IPS-18c (cell line): ENCODE measurements at regions not wholly inside any gene's neighbourhood (a gene's known extent, or its start where the extent isn't known, plus 50 kb on each side); places are given as distances from the start of the nearest gene placed in this dataset.
"Not testable (repeated sequence)": the region's sequence is repeated elsewhere in the genome, so short reads cannot be mapped to it uniquely, and the experiment has no call there.

Experiments
- H3K4me3 ChIP-seq: 2 replicates; pipeline ENCODE4 v1.7.0; 2013; ENCODE audit warnings: low read depth, mild to moderate bottlenecking, low read length, moderate library complexity; ENCODE audit not compliant: insufficient read depth
- H3K9me3 ChIP-seq: one replicate; pipeline ENCODE4 v1.6.1; 2013; ENCODE audit warnings: mild to moderate bottlenecking, low read length, moderate library complexity; ENCODE audit not compliant: control insufficient read depth, insufficient read depth

DNA sequence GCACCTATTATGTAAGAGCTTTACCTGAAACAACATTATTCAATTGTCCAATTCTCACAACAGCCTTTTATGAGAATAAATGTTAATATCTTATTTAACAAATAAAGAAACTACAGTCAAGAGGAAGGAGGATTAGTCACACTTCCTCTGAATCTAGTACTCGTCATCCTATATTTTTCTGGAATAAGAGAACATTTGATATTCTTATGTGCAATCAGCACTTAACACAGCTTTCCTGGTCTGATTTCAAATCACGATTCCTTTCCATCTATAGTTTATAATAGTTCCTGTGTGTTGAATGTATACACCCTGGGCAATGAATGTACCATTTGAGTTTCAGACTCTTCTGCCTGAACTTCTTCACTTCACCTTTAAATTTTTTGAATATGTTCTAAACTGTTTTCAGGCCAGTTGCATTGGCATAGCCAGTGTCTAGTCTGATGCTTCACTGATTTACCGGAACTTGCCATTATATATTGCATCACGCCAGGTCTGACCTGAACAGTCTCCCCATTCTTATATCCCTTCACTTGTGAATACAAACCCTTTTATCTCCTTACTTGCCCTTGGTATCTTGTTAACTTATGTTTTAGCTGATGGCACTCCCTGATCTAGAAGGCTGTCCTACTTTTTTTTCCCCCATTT, 698.3 kb downstream of the MAT2B start:
- Histone ChIP-seq H3K9me3 (no peaks in the 10 kb centered on the region), H3K4me3 (no peak overlapping the region)

DNA sequence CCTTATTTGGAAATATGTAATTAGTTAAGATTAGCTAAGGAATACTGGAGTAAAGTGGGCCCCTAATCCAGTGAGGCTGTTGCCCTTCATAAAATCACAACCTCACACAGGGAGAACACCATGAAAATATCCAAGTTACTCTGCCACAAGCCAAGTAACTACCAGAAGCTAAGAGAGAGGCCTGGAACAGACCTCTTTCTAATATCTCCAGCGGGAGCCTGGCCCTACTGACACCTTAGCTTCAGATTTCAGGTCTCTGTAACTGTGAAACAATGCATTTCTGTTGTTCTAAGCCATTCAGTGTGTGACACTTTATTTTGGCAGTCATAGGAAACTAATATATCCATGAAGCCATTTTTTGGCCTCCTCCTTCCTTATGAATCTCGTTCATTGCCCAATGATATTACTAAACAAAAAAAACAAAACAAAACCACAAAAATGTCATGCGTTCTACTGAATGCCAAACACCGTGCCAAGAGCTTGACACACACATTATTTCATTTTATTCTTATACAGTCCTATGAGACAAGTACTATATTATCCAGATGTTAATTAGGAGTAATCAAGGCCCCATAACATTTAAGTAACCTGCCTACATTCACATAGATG, 699.0 kb downstream of the MAT2B start:
- no peak overlapping the region for H3K4me3 ChIP-seq
- no peaks in the 10 kb centered on the region for H3K9me3 ChIP-seq

DNA sequence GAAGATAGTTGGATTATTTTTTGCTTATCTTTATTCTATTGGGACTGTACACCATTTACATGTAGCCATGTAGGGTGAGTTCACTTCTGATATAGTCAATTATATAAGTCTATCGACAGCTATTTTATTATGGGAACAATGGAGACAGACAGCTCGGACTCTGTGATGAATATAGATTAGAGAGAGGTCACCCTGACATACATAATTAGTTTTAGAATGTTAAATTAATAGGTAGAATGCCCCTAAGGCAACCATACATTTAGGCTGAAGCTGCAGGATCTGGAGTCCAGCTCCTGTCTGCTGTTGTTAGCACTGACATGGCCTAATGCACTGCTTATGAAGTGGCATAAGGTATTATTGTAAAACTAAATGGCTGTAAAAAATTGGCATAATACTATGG, 700.8 kb downstream of the MAT2B start:
- Histone ChIP-seq H3K9me3 (no peaks in the 10 kb centered on the region), H3K4me3 (no peak overlapping the region)

DNA sequence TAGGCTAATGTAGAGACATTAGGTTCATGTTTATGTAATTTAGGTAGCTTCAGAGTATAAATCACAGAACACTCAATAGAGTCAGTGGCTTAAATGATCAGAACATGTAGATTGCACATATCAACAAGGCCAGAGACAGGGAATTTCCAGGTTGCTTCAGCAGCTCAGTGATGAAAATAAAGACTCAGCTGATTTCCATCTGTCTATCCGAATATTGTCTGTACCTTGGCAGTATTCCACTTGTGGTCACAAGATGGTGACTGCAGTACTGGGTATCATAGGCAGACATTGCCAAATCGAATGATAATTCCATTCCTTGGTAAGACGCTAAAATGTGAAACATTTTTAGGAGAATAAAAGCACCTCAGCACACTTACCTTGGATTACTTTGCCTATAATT, 702.2 kb downstream of the MAT2B start:
- Histone ChIP-seq H3K9me3 (no peaks in the 10 kb centered on the region), H3K4me3 (no peak overlapping the region)

DNA sequence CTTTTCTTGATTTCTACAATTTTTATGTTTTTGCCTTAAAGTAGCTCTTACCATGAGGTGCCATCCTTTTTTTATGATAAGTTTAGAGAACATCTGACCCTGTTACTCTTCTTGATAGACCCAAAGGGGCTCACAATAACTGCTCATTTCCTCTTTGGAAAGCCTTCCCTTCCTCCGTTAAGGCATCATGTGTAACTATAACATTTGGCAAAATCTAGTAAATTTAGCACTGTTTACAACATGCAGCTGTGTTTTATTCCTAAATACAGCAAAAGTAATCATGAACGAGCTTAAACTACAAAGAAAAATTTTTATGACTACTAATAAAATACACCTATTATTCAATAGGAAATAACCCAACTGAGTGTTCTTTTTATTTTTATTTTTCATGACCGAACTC, 705.1 kb downstream of the MAT2B start:
- Histone ChIP-seq H3K4me3 (no peak overlapping the region), H3K9me3 (no peaks in the 10 kb centered on the region)

DNA sequence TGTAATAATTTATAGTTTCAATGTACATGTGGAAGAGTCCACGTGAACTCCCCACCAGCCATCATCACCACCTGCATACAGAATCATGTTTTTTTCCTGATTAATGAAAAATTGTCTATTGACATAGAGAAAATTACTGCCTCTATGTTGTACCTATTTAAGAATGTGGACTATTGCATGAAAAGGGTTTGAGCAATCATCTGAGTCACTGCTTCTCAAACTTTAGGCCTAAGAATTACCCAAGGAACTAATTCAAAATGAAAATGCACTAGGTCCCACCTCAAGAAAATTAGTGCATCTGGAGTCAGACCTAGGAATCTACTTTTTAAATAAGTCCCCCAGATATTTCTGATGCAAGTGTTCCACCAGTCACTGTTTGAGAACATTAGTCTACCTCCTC, 709.3 kb downstream of the MAT2B start:
- no peak overlapping the region for H3K4me3 ChIP-seq
- H3K9me3 ChIP-seq: no peaks in the 10 kb centered on the region

DNA sequence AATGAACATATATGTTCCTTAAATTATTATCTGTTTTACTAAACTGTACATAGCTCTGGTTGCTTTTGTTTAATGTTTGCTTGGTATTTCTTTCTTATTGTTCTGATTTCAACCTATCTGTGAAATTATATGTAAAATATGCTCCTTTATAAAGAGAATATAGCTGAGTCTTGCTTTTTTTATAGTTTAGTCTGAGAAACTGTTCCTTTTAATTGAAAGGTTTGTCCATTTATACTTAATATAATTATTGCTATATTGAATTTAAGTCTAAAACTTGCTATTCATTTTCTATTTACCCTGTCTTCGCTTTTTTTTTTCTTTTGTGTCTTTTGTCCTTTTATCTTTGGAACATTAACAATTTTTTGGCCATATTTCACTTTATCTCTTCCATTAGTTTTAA, 712.0 kb downstream of the MAT2B start:
- Histone ChIP-seq H3K4me3 (no peak overlapping the region), H3K9me3 (no peaks in the 10 kb centered on the region)

DNA sequence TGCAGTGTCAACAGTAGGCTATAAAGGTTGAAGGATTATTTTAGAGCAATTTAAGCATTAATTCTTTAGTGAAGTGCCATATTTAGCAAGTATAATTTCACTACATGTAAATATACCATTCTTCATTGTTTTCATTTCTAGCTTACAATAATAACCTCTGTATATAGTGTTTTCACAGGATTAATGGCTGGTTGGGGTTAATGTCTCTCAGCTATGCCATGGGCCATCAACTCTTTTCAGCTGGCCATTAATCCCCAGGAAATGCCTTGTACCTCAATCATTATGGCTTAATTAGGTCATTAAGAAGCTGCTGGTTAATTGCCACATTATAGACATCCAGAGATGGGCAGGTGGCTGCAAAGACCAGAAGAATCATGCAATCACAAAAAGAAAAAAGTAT, 715.1 kb downstream of the MAT2B start:
- Histone ChIP-seq H3K4me3 (no peak overlapping the region), H3K9me3 (no peaks in the 10 kb centered on the region)

DNA sequence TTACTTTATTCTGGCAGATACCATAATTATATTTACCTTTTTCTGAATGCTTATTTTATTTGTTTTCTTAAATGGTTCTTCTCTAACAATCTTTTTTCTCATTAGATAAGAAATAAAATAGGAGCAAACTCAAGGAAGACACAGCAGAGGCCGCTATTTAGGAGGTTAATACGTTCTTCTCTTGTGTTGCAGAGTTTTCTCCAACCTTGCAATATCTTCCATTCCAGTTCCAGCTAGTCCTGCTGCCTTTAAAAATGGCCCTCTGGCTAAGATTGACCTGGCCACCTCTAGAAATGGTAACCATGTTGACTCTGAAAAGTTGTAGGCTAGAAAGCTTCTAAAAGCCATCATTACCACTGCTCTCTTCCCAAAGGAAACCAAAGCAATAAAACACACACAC, 718.8 kb downstream of the MAT2B start:
- H3K9me3 ChIP-seq: no peaks in the 10 kb centered on the region
- no peak overlapping the region for H3K4me3 ChIP-seq

DNA sequence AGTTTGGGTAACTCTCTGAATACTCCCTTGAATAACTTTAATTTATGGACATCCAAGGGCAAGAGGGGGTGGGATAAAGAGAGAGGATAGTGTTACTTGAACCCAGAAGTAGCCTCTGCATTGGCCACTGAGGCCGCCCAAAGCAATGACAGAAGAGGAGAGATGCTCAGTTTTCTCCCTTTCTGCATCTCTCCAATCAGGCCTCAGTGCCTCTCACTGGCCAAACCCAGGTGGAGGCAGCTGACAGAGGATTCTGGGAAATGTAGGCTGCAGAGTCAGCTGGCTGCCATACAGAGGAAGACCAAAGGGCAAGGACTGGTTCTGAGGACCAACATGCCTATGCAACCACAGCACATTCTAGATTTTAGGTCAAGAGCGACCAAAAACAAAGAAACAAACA, 719.4 kb downstream of the MAT2B start:
- Histone ChIP-seq H3K9me3 (no peaks in the 10 kb centered on the region), H3K4me3 (no peak overlapping the region)

DNA sequence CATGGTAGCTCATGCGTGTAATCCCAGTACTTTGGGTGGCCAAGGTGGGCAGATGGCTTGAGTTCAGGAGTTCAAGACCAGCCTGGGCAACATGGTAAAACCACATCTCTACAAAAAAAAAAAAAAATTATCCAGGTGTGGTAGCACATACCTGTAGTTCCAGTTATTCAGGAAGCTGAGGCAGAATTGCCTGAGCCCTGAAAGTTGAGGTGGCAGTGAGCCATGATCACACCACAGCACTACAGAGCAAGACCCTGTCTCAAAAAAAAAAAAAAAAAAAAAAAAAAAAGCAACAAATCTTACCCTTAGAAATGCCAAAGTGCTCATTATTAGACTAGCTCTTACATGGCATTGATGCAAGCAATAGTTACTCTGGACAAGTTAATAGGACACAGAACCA, 724.9 kb downstream of the MAT2B start:
- no peak overlapping the region for H3K4me3 ChIP-seq
- peaks cover 2% of the 10 kb centered on the region for H3K9me3 ChIP-seq

DNA sequence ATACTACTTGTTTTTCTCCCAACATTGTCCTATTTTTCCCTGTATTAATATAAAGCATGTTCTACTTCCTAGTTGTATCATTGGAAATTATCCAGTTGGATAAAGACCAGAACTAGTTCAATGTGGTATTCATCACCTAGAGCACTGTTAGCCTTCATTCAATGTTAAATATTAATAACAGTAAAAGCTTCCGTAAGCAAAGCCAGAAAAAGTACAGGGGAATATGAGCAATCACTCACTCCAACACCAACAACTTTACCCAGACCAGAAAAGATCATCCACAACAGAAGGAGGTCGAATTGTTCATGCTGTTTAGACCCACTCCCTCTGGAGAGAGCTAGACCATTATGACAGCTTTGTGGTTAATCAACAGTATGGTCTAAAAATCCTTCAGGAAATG, 728.4 kb downstream of the MAT2B start:
- H3K4me3 ChIP-seq: no peak overlapping the region
- H3K9me3 ChIP-seq: peaks cover 2% of the 10 kb centered on the region

DNA sequence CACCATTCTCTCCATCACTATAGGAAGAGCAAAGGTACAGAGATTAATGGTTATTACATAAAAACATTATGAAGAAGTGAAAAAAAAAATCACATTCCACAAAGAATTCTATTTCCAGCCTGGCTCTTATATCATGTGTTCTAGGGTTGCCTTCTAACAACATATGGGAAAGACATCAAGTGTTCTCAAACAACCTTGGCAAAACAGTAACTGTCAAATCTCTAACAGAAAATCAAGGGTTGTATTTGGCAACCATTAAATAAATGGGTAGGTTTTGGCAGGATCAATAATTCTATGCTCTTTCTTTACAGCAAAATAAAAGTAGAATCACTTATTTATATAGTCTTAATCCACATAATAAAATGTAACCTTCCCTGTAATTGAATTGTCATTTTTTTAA, 728.9 kb downstream of the MAT2B start:
- H3K9me3 ChIP-seq: peaks cover 2% of the 10 kb centered on the region

DNA sequence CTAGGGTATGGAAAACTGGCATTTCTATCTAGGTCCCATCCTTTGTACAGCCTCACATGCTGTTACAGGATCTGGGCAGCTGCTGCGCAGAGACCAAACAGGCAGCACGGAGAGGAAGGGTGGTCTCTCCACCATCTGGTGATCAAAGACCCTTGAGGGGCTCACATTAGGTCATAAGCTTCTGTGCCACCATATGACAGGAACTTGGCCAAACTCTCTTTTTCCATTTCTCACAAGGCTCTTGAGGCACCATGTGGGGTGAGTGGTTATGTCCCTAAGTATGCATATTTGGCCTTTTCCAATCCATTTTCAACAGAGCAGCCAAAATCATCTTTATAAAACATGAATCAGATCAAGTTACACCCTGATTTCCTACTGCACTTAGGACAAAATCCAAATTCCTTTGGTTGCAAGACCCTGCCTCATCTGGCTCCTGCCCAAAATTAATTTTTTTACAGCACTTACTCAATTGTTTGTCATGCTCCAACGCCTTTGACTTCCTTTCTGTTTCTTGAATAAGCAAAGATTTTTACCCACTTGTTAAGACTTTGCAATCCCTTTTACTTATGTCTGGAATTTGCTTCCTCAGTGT, 730.0 kb downstream of the MAT2B start:
- Histone ChIP-seq H3K4me3 (no peak overlapping the region), H3K9me3 (peaks cover 1% of the 10 kb centered on the region)

More for the DNA sequence above, 728.9 kb downstream of the MAT2B start:
- no peak overlapping the region for H3K4me3 ChIP-seq

DNA sequence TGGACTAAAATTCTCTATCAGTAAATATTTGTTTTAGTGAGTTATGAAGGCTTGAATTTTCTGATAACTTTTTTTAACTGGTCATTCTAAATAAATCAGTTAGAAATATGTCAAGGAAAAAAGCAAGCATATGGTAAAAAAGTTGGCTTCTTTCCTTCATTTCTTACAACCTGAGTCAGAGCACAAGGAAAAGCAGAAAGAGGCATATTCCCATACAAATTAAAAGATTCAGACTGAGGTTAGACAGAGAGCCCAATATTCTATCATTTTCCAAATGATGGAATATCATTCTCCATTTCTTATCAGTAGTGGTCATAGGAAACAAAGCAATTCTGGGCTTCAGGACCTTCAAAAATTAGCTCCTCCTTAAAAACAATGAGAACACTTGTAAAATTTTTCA, 732.1 kb downstream of the MAT2B start:
- no peak overlapping the region for H3K4me3 ChIP-seq
- H3K9me3 ChIP-seq: no peaks in the 10 kb centered on the region

DNA sequence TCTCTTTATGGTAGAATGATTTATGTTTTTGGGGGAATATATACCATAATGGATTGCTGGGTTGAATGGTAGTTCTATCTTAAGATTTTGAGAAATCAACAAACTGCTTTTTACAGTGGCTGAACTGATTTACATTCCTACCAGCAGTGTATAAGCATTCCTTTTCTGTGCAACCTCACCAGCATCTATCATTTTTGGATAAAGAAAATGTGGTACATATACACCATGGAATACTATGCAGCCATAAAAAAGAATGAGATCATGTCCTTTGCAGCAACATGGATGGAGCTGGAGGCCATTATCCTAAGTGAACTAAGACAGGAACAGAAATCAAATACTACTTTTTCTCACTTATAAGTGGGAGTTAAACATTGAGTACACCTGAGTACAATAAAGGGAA, 746.4 kb downstream of the MAT2B start:
- H3K4me3 ChIP-seq, H3K9me3 ChIP-seq: not testable (repeated sequence)

DNA sequence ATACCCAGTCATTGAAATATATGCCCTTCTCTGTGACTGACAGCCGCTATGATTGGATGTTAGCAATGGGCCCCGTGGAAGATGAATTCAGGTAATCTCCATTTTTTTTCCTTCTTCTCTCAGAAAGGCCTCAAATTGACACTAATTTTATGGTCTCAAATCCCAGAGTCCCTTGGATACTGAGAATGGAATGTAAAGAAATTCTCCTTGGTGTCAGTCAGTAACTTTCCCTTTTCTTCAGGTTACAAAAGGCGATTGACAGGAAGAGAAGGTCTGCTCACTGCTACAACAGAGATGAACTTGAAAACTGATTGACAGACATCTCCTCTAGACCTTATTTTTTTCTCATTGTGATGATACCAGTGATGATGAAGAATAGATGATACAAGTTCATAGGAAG, 748.3 kb downstream of the MAT2B start:
- Histone ChIP-seq H3K9me3 (no peaks in the 10 kb centered on the region), H3K4me3 (no peak overlapping the region)

DNA sequence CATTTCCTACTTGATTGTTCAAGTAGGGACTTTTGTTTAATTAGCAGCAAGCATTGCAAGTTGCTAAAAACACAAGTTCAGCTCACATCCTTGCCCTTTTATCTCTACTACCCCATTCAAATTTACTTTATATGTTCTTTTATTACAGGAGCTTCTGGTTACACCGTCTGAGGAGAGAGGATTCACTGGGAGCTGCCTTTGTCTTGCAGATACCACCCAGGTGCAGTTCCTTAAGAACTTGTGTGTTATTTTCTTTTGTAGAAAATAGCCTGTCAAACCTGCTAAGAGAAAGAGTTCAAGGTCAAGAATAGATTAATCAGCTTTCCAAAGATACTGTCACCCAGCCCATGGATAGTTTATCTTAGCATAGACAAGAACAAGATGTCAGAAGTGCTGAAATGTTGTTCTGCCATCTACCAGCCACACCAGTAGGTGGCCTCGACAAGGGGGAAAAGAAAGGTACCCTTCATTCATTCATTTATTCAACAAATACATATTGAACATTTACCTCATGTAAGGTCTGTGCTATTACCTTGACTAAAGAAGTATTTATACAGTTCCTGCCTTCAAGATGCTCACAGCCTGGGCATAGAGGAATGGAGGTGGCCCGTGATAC, 750.3 kb downstream of the MAT2B start:
- Histone ChIP-seq H3K9me3 (no peaks in the 10 kb centered on the region), H3K4me3 (no peak overlapping the region)
